AG04449 (cell line): ENCODE measurements at regions not wholly inside any gene's neighbourhood (a gene's known extent, or its start where the extent isn't known, plus 50 kb on each side); places are given as distances from the start of the nearest gene placed in this dataset.

ENCODE experiments used
- CTCF ChIA-PET: fragments of 350-600 bp; formaldehyde crosslinking; extraction: SDS; loops from one replicate; lab custom pipeline; 2021; ENCODE audit warnings: antibody characterized with exemption; lab: Yijun Ruan, JAX
- POLR2A ChIA-PET: fragments of 400-600, 350-600 bp; formaldehyde crosslinking; extraction: SDS; loops from one replicate; lab custom pipeline; 2020; ENCODE audit warnings: antibody characterized with exemption, inconsistent platforms; lab: Yijun Ruan, JAX
- DNase-seq: peaks from one replicate; pipeline ENCODE4 v3.0.0-alpha.2; 2010; ENCODE audit warnings: low read depth, low spot score
- H3K4me3 ChIP-seq: 2 replicates; pipeline ENCODE4 v1.5.1; 2011; ENCODE audit warnings: low read depth, mild to moderate bottlenecking, control low read depth, low read length
- TF ChIP-seq, protein P1 (sequence below): IDR thresholded peaks from one replicate; pipeline ENCODE4 v1.5.1; 2011; ENCODE audit warnings: mild to moderate bottlenecking, moderate library complexity, low read length, control low read depth, inconsistent platforms; ENCODE audit not compliant: insufficient read depth; ENCODE audit errors: missing control alignments

GRCh38 chr4:15340902-15341732, 86.7 kb upstream of the C1QTNF7 start:
- H3K4me3 ChIP-seq, result no peak overlapping the region
- TF ChIP-seq, protein P1, sequence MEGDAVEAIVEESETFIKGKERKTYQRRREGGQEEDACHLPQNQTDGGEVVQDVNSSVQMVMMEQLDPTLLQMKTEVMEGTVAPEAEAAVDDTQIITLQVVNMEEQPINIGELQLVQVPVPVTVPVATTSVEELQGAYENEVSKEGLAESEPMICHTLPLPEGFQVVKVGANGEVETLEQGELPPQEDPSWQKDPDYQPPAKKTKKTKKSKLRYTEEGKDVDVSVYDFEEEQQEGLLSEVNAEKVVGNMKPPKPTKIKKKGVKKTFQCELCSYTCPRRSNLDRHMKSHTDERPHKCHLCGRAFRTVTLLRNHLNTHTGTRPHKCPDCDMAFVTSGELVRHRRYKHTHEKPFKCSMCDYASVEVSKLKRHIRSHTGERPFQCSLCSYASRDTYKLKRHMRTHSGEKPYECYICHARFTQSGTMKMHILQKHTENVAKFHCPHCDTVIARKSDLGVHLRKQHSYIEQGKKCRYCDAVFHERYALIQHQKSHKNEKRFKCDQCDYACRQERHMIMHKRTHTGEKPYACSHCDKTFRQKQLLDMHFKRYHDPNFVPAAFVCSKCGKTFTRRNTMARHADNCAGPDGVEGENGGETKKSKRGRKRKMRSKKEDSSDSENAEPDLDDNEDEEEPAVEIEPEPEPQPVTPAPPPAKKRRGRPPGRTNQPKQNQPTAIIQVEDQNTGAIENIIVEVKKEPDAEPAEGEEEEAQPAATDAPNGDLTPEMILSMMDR, result no peak
- ChIA-PET CTCF (no interaction called here), POLR2A (no interaction called here)
- no peak for DNase-seq

DNA sequence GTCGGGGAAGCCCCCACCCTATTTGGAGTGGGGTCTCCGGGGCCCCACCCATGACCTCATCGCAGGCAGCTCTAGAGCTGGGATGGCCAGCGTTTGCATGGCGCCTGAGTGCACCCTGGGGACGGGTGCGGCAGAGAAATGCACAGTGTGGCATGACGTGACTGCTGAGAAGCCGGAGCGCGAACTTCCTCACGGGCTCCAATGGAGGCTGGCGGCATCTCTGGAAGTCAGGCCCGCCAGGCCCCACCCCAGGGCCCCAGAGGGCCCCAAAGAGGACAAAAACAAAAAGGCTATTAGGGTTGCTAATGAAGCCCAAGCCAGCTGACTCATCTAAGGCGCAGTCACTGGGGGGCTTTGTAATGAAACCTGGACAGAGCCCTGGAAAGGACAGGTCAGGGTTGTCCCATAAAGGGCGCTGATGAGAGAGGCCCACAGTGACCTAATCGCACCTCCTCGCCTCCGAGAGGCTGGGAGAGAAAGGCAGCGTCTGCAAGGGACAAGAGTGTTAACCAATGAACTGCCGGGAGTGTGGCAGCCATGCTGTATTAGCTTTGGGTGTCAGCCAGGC, 86.0 kb upstream of the C1QTNF7 start:
- no peak overlapping the region for H3K4me3 ChIP-seq
- TF ChIP-seq, protein P1, result no peak
- ChIA-PET CTCF (interaction anchor here (1.1 kb wide), 1 partner anchor 24 kb away, joined by 3 read pairs; no protein-coding TSS in a partner anchor), POLR2A (no interaction called here)
- no peak for DNase-seq

GRCh38 chr4:15343000-15343399, 84.8 kb upstream of the C1QTNF7 start:
- no peak for DNase-seq
- TF ChIP-seq, protein P1, result no peak
- POLR2A ChIA-PET, result no interaction called here
- CTCF ChIA-PET, result interaction anchor here (1.1 kb wide), 1 partner anchor 25 kb away, joined by 3 read pairs; no protein-coding TSS in a partner anchor
- H3K4me3 ChIP-seq, result no peak overlapping the region

GRCh38 chr4:15343581-15343980, 84.3 kb upstream of the C1QTNF7 start:
- ChIA-PET CTCF (no interaction called here), POLR2A (no interaction called here)
- no peak for DNase-seq
- H3K4me3 ChIP-seq, result no peak overlapping the region
- TF ChIP-seq, protein P1, result no peak

DNA sequence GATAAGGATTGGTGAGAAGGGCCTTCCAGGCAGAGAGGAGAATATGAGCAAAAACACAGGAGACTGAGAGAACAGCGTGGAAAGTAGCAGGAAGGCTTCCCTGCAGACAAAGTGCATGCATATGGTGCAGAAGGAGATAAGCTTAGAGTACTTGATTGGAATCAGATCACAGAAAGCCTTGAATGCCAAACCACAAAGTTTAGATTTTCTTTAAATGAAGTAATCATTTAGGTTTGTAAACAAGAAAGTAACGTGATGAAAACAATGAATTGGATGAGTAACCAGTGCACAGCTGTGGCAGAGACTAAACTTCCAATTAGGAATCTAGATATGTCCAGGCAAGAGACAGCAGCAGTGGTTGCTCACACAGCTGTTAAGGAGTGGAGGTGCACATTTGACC, 83.8 kb upstream of the C1QTNF7 start:
- TF ChIP-seq, protein P1, result no peak
- ChIA-PET CTCF (no interaction called here), POLR2A (no interaction called here)
- DNase-seq, result peak; percentile 44
- H3K4me3 ChIP-seq, result no peak overlapping the region

GRCh38 chr4:15345134-15345533, 82.7 kb upstream of the C1QTNF7 start:
- H3K4me3 ChIP-seq, result no peak overlapping the region
- TF ChIP-seq, protein P1, result no peak
- DNase-seq, result no peak
- ChIA-PET CTCF (no interaction called here), POLR2A (no interaction called here)
